GM12878 (cell line): ENCODE measurements at regions not wholly inside any gene's neighbourhood (a gene's known extent, or its start where the extent isn't known, plus 50 kb on each side); places are given as distances from the start of the nearest gene placed in this dataset.

Source experiments
- ATAC-seq: fragments of 200-7000 bp; cut with Tn5 transposase; 3 replicates; pipeline ENCODE4 v1.9.1; 2020; ENCODE audit warnings: mild to moderate bottlenecking, moderate library complexity
- BruUV-seq: library from RNA; stranded (reverse); fragments of 400-500 nt; replicated peaks from 2 replicates; lab custom pipeline; 2021; lab: Mats Ljungman, UMichigan
- CTCF ChIA-PET: fragments of 300-600 bp; sonication (Branson Sonifier 250); formaldehyde crosslinking; extraction: SDS; loops from one replicate; lab custom pipeline; 2021; ENCODE audit warnings: inconsistent platforms; lab: Yijun Ruan, JAX
- POLR2A ChIA-PET: fragments of 350-600 bp; formaldehyde crosslinking; extraction: SDS; loops from one replicate; lab custom pipeline; 2021; ENCODE audit warnings: inconsistent platforms; lab: Charles Lee
- RAD21 ChIA-PET: fragments of 300-600 bp; sonication (Branson Sonifier 250); formaldehyde crosslinking; loops from one replicate; lab custom pipeline; 2023; ENCODE audit warnings: antibody characterized with exemption; ENCODE audit not compliant: unreplicated experiment; lab: Charles Lee
- SMC1A ChIA-PET: fragments of 300-600 bp; sonication (Branson Sonifier 250); formaldehyde crosslinking; loops from one replicate; lab custom pipeline; 2023; ENCODE audit not compliant: unreplicated experiment, uncharacterized antibody; lab: Charles Lee
- DNase-seq: peaks from one replicate; pipeline ENCODE4 v3.0.0-alpha.2; 2011; ENCODE audit warnings: low read depth, low spot score
- FAIRE-seq: peaks from 3 replicates; lab custom pipeline; 2011; peaks lifted over from hg19 to GRCh38; lab: Jason Lieb, UNC
- H2AFZ ChIP-seq: 2 replicates; pipeline ENCODE4 v1.6.0; 2011; ENCODE audit warnings: low read depth, low read length, control low read depth; ENCODE audit not compliant: control insufficient read depth
- H3K27ac ChIP-seq: 2 replicates; pipeline ENCODE4 v1.5.1; 2011; ENCODE audit warnings: control low read depth; ENCODE audit not compliant: control insufficient read depth, insufficient read depth
- H3K27me3 ChIP-seq, 2 experiments: replicated peaks in 1 of 2; 2 replicates each; pipeline versions ENCODE4 v1.6.0 to v1.6.1; 2011; ENCODE audit warnings: low read length in 1 of 2; ENCODE audit not compliant: control insufficient read depth in 2 of 2, insufficient read depth in 2 of 2
- H3K36me3 ChIP-seq, 2 experiments: 2 replicates each; pipeline ENCODE4 v1.5.1; 2011; ENCODE audit warnings: low read length in 1 of 2; ENCODE audit not compliant: control insufficient read depth in 2 of 2, insufficient read depth in 2 of 2
- H3K4me1 ChIP-seq: 2 replicates; pipeline ENCODE4 v1.6.1; 2011; ENCODE audit warnings: mild to moderate bottlenecking, low read length, moderate library complexity, mixed read lengths; ENCODE audit not compliant: control insufficient read depth, insufficient read depth
- H3K4me2 ChIP-seq: 2 replicates; pipeline ENCODE4 v1.6.0; 2011; ENCODE audit warnings: control low read depth; ENCODE audit not compliant: control insufficient read depth, insufficient read depth
- H3K4me3 ChIP-seq: fragments of 200-600 bp; sonication (generic); 2 replicates; pipeline ENCODE4 v1.5.1; 2016
- H3K79me2 ChIP-seq: 2 replicates; pipeline ENCODE4 v1.6.0; 2011; ENCODE audit warnings: low read length; ENCODE audit not compliant: control insufficient read depth, insufficient read depth
- H3K9ac ChIP-seq: 2 replicates; pipeline ENCODE4 v1.8.0; 2011; ENCODE audit warnings: low read length, control low read depth, mixed read lengths; ENCODE audit not compliant: control insufficient read depth, insufficient read depth
- H3K9me3 ChIP-seq: replicated peaks from 3 replicates; pipeline ENCODE4 v1.5.1; 2011; ENCODE audit warnings: mild to moderate bottlenecking, low read length; ENCODE audit not compliant: control insufficient read depth, insufficient read depth
- H4K20me1 ChIP-seq: 2 replicates; pipeline ENCODE4 v1.6.0; 2011; ENCODE audit not compliant: control insufficient read depth, insufficient read depth
- ATF7 ChIP-seq: fragments of 450-650 bp; IDR thresholded peaks from 2 replicates; pipeline ENCODE4 v1.6.1; 2016; ENCODE audit warnings: low read depth, mild to moderate bottlenecking
- BCL11A ChIP-seq: IDR thresholded peaks from 2 replicates; pipeline ENCODE4 v1.6.1; 2011; ENCODE audit warnings: low read depth, low read length
- BCL3 ChIP-seq: IDR thresholded peaks from 2 replicates; pipeline ENCODE4 v1.6.1; 2011; ENCODE audit warnings: borderline replicate concordance, low read depth, mild to moderate bottlenecking, moderate library complexity, low read length; ENCODE audit not compliant: insufficient read depth, poor library complexity, severe bottlenecking
- BMI1 ChIP-seq: fragments of 450-650 bp; IDR thresholded peaks from 2 replicates; pipeline ENCODE4 v1.6.1; 2016; ENCODE audit warnings: mild to moderate bottlenecking, moderate library complexity, borderline replicate concordance
- CBFB ChIP-seq: IDR thresholded peaks from 2 replicates; pipeline ENCODE4 v1.6.1; 2016; ENCODE audit warnings: antibody characterized with exemption, low read depth
- E2F4 ChIP-seq: IDR thresholded peaks from 2 replicates; pipeline ENCODE4 v1.6.1; 2012; ENCODE audit warnings: low read depth, low read length, improper control_type of control experiment
- ELK1 ChIP-seq: IDR thresholded peaks from 2 replicates; pipeline ENCODE4 v1.6.1; 2012; ENCODE audit warnings: low read depth, low read length, improper control_type of control experiment
- ETV6 ChIP-seq, 2 experiments: fragments of 450-650 bp in 1 of 2; IDR thresholded peaks in 1 of 2; conservative IDR thresholded peaks in 1 of 2; 2 replicates each; pipeline ENCODE4 v1.6.1; 2014; ENCODE audit warnings: antibody characterized with exemption in 1 of 2, borderline replicate concordance in 1 of 2, low read depth in 1 of 2, mild to moderate bottlenecking in 1 of 2, moderate library complexity in 1 of 2
- KLF5 ChIP-seq: fragments of 450-650 bp; IDR thresholded peaks from 2 replicates; pipeline ENCODE4 v1.6.1; 2014; ENCODE audit warnings: mild to moderate bottlenecking; ENCODE audit not compliant: partially characterized antibody
- MEF2B ChIP-seq: fragments of 450-650 bp; IDR thresholded peaks from 2 replicates; pipeline ENCODE4 v1.6.1; 2018; ENCODE audit warnings: mild to moderate bottlenecking, moderate library complexity; ENCODE audit not compliant: partially characterized antibody, poor library complexity, severe bottlenecking
- MTA2 ChIP-seq: fragments of 450-650 bp; IDR thresholded peaks from 2 replicates; pipeline ENCODE4 v1.6.1; 2016; ENCODE audit warnings: low read depth, mild to moderate bottlenecking, moderate library complexity
- USF2 ChIP-seq: IDR thresholded peaks from 2 replicates; pipeline ENCODE4 v1.6.1; 2011; ENCODE audit warnings: low read depth, low read length, improper control_type of control experiment, borderline replicate concordance
- ZZZ3 ChIP-seq: IDR thresholded peaks from 2 replicates; pipeline ENCODE4 v1.6.1; 2011; ENCODE audit warnings: low read depth; ENCODE audit not compliant: control insufficient read depth, insufficient read length
- WGBS: methylation state at CpG from one replicate; pipeline ENCODE4 v1.1.6; 2016; ENCODE audit warnings: low lambda C conversion rate; ENCODE audit not compliant: insufficient replicate concordance, insufficient coverage; ENCODE audit errors: missing lambda C conversion rate; 5-methylcytosine and 5-hydroxymethylcytosine counted together
- in situ Hi-C: fragments of 300-500 bp; cut with MboI; formaldehyde crosslinking; loops from 9 replicates; pipeline ENCODE4 v1.14.3; 2018; ENCODE audit warnings: mixed read lengths
- intact Hi-C: fragments of 100-400 bp; cut with micrococcal nuclease; formaldehyde crosslinking; loops from one replicate; pipeline ENCODE4 v1.14.2; 2022; ENCODE audit not compliant: unreplicated experiment

DNA sequence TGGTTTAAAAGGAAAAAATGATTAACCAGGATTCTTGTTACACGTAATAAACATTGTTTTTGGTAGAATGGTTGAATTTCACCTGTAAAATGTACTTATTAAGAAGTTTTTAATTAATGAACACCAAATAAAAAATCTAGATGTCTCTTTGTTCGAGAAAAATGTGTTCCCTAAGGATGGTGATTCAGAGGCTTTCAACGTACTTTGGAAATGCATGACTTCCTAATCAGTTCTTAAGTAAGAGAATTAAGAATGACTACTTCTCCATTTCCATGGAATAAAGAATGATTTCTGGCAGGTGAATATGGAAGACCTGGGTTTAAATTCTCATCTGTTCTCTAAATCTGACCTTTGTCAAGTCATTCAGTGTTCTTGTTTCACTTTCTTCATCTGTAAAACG is 428.6 kb downstream of the KCNH5 start:
- Histone ChIP-seq H3K27me3 (no peaks in the 10 kb centered on the region), H4K20me1 (no peaks in the 10 kb centered on the region), H3K27ac (no peak overlapping the region), H3K9ac (no peak overlapping the region), H3K4me3 (no peak overlapping the region), H2AFZ (no peak overlapping the region), H3K4me2 (no peak overlapping the region), H3K36me3 (no peaks in the 10 kb centered on the region), H3K9me3 (no peaks in the 10 kb centered on the region; the same call in 2 of the 3 replicates), H3K4me1 (no peaks in the 10 kb centered on the region), H3K79me2 (no peaks in the 10 kb centered on the region)
- in situ Hi-C loops = no loop called here
- TF ChIP-seq ETV6 (conservative IDR thresholded peaks at IDR 0.05 in 1 of 2, IDR thresholded peaks at IDR 0.05 in 1 of 2; ENCODE audit: borderline replicate concordance in 1 of 2, low read depth in 1 of 2) (no peak), ELK1 (no peak), ZZZ3 (no peak), MTA2 (no peak), E2F4 (no peak), BMI1 (no peak), BCL3 (no peak), ATF7 (no peak), BCL11A (no peak), USF2 (no peak), MEF2B (no peak), KLF5 (no peak), CBFB (no peak)
- ATAC-seq = no peak
- FAIRE-seq = no peak
- SMC1A ChIA-PET = no interaction called here
- POLR2A ChIA-PET = no interaction called here
- WGBS = 4% methylated on average over 4 of the region's 4 CpGs
- RAD21 ChIA-PET = no interaction called here
- intact Hi-C loops = no loop called here
- no peak for DNase-seq
- CTCF ChIA-PET = no interaction called here
- BruUV-seq = no TSS peak
